DMS 273 (cell line): ENCODE measurements at regions not wholly inside any gene's neighbourhood (a gene's known extent, or its start where the extent isn't known, plus 50 kb on each side); places are given as distances from the start of the nearest gene placed in this dataset.
"Not testable (repeated sequence)": the region's sequence is repeated elsewhere in the genome, so short reads cannot be mapped to it uniquely, and the experiment has no call there.

Experiments used
- DNase-seq: peaks from one replicate; lab custom pipeline; 2025; ENCODE audit not compliant: unreplicated experiment; lab: John Stamatoyannopoulos, UW

- DNase-seq = no peak
Observed at GRCh38 chr20:50439539-50440453, 70.4 kb upstream of the PTPN1 start.

GRCh38 chr20:50442512-50442911, 67.7 kb upstream of the PTPN1 start:
- DNase-seq = no peak

GRCh38 chr20:50445354-50446151, 64.6 kb upstream of the PTPN1 start:
- DNase-seq = no peak

- no peak for DNase-seq
Observed at GRCh38 chr20:50446351-50447101, 63.7 kb upstream of the PTPN1 start.

- no peak for DNase-seq
Observed at GRCh38 chr20:50447102-50447804, 62.9 kb upstream of the PTPN1 start.

GRCh38 chr20:50447817-50448216, 62.4 kb upstream of the PTPN1 start:
- DNase-seq = no peak

GRCh38 chr20:50448625-50449403, 61.4 kb upstream of the PTPN1 start:
- not testable (repeated sequence) for DNase-seq

GRCh38 chr20:50449738-50450492, 60.3 kb upstream of the PTPN1 start:
- no peak for DNase-seq

GRCh38 chr20:50450493-50450826, 59.7 kb upstream of the PTPN1 start:
- no peak for DNase-seq

- DNase-seq = no peak
Observed at GRCh38 chr20:50450881-50451752, 59.1 kb upstream of the PTPN1 start.

- not testable (repeated sequence) for DNase-seq
Observed at GRCh38 chr20:50451792-50452425, 58.3 kb upstream of the PTPN1 start.

GRCh38 chr20:50453533-50454244, 56.5 kb upstream of the PTPN1 start:
- no peak for DNase-seq

- DNase-seq = not testable (repeated sequence)
Observed at GRCh38 chr20:50455245-50455644, 54.9 kb upstream of the PTPN1 start.

- no peak for DNase-seq
Observed at GRCh38 chr20:50455656-50456451, 54.3 kb upstream of the PTPN1 start.

GRCh38 chr20:50456452-50457324, 53.5 kb upstream of the PTPN1 start:
- peak; percentile 30 for DNase-seq
